ENCODE measurements at regions not wholly inside any gene's neighbourhood (a gene's known extent, or its start where the extent isn't known, plus 50 kb on each side); places are given as distances from the start of the nearest gene placed in this dataset.

- H3K4me3 ChIP-seq: no peak overlapping the region
- no peak for DNase-seq (ENCODE audit: low spot score)
- no peak overlapping the region for H3K27ac ChIP-seq
- TF ChIP-seq, protein P1, sequence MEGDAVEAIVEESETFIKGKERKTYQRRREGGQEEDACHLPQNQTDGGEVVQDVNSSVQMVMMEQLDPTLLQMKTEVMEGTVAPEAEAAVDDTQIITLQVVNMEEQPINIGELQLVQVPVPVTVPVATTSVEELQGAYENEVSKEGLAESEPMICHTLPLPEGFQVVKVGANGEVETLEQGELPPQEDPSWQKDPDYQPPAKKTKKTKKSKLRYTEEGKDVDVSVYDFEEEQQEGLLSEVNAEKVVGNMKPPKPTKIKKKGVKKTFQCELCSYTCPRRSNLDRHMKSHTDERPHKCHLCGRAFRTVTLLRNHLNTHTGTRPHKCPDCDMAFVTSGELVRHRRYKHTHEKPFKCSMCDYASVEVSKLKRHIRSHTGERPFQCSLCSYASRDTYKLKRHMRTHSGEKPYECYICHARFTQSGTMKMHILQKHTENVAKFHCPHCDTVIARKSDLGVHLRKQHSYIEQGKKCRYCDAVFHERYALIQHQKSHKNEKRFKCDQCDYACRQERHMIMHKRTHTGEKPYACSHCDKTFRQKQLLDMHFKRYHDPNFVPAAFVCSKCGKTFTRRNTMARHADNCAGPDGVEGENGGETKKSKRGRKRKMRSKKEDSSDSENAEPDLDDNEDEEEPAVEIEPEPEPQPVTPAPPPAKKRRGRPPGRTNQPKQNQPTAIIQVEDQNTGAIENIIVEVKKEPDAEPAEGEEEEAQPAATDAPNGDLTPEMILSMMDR (IDR thresholded peaks at IDR 0.05): no peak
These were observed 1709.2 kb downstream of the EFNA5 start for GRCh38 chr5:105961572-105961971.

- H3K27ac ChIP-seq: no peak overlapping the region
- DNase-seq (ENCODE audit: low spot score): no peak
- TF ChIP-seq, protein P1 (IDR thresholded peaks at IDR 0.05): no peak
- H3K4me3 ChIP-seq: no peak overlapping the region
These were observed 1714.1 kb downstream of the EFNA5 start for GRCh38 chr5:105956456-105957196.

GRCh38 chr5:105954341-105954740 is 1716.4 kb downstream of the EFNA5 start:
- Histone ChIP-seq H3K4me3 (no peak overlapping the region), H3K27ac (no peak overlapping the region)
- TF ChIP-seq, protein P1 (IDR thresholded peaks at IDR 0.05): no peak
- no peak for DNase-seq (ENCODE audit: low spot score)

GRCh38 chr5:105953616-105954015 is 1717.1 kb downstream of the EFNA5 start:
- TF ChIP-seq, protein P1 (IDR thresholded peaks at IDR 0.05): no peak
- no peak overlapping the region for H3K4me3 ChIP-seq
- no peak for DNase-seq (ENCODE audit: low spot score)
- H3K27ac ChIP-seq: no peak overlapping the region

GRCh38 chr5:105952875-105953274 is 1717.9 kb downstream of the EFNA5 start:
- TF ChIP-seq, protein P1 (IDR thresholded peaks at IDR 0.05): no peak
- Histone ChIP-seq H3K4me3 (no peak overlapping the region), H3K27ac (no peak overlapping the region)
- no peak for DNase-seq (ENCODE audit: low spot score)

DNA sequence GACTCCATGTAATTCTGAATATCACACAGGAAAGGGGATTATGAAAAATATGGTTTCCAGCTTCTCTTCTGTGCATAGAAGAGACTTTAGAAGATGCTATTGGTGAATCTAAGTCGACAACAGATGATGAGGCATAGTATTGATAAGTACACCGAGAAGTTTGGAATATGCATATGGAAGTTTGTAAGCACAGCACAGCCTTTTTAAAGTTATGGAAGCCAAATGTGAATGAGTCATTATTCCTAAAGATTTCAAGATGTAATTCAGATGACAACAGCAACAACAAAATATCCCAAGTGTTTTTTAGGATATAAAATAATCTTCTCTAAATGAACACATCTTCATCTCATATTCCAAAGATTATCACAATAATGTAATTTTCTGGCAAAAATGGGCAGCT is 1723.3 kb downstream of the EFNA5 start:
- TF ChIP-seq, protein P1 (IDR thresholded peaks at IDR 0.05): no peak
- Histone ChIP-seq H3K27ac (no peak overlapping the region), H3K4me3 (no peak overlapping the region)
- no peak for DNase-seq (ENCODE audit: low spot score)
